Hypothalamus (tissue), 51 donors: ENCODE measurements at regions not wholly inside any gene's neighbourhood (a gene's known extent, or its start where the extent isn't known, plus 50 kb on each side); places are given as distances from the start of the nearest gene placed in this dataset.

ENCODE experiments used
- DNase-seq, 51 donors: peaks; one replicate each; lab custom pipeline; 2025; lab: John Stamatoyannopoulos, UW

DNA sequence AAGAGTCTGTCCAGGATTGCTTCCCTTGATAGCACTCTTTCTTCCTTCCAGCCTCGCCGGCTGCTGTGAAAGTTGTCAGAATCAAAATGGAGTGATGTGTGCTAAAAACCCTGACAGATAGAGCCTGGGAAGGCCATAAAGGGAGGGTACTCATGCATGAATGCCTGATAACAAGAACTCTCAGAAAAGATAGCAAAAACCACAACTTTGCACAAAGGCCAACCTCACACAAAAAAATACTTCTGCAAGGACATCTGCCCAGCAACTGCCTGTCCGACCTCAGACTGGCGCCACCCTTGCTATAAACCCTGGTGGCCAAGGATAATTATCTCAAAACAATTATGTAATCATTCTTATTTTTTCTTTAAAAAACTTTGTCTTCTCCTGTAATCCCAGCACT, 133.2 kb upstream of the SVIL start:
- DNase-seq, result no peak

- no peak for DNase-seq
Observed at GRCh38 chr10:29766753-29767152, 132.0 kb upstream of the SVIL start.

- no peak for DNase-seq
Observed at GRCh38 chr10:29765330-29765729, 130.6 kb upstream of the SVIL start.

DNA sequence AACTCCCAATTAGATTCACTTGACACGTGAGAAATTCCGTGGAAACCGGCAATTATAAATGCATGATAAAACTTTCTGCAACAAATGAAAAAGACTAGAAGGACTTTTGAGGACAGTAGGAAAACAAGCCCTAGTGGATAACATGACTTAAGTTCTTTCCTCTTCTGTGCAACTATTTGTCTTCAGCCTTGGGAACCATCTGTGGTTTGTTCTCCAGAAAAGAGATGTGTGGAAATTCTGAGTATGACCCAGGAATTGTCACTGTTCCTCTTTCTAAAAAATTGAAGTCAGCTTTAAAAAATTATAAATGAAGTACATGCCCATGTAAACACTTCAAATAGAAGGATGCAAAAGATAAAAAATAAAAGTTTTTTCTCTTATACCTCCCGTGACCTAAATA, 128.6 kb upstream of the SVIL start:
- DNase-seq, result no peak

DNA sequence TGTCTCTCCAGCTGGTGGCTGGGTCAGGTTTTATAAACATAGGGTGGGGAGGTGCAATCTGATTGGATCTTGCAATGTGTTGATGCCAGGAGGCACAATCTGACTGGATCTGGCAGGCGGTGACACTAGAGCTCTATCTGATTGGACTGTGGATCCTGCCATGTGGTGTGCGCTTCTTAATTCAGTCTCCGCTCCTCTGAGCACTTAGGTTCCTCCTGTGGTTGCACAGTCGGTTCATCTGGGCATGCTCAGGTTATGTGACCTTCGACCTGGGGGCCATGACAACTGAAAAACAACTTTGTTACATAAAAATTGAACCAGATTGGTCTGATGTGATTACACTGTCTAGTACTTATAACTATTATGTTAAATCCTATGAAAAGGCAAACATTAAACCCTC, 127.1 kb upstream of the SVIL start:
- DNase-seq, result no peak

DNA sequence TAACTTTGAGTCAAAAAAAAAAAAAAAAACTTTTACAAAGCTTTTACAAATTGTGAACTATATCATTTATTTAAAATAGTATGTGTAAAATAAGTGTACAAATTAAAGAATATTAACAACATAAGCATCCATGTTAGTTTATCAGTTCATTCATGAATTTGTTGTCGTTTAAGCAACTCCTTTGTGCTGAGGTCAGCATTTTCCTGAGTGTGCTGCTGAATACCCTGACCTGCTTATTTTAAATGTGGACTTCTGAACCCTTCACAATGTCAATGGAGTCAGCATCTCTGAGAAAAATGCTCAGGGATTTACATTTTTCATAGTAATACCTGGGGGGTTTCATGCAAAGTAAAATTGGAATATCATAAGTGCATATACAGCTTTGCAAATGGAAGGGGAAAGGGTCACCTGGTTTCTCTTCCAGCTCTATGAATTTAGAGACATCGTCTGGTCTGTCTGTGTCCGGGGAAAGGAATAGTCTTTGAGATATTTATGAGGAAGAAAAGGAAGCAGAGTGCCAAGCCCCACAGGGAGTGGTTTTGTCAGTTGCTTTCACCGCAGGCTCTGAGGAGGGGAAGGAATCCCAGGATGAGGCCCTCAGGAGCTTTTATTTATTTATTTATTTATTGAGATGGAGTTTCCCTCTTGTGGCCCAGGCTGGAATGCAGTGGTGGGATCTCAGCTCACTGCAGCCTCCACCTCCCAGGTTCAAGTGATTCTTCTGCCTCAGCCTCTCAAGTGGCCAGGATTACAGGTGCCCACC, 125.5 kb upstream of the SVIL start:
- DNase-seq, result no peak

GRCh38 chr10:29757551-29758297, 123.0 kb upstream of the SVIL start:
- no peak for DNase-seq

DNA sequence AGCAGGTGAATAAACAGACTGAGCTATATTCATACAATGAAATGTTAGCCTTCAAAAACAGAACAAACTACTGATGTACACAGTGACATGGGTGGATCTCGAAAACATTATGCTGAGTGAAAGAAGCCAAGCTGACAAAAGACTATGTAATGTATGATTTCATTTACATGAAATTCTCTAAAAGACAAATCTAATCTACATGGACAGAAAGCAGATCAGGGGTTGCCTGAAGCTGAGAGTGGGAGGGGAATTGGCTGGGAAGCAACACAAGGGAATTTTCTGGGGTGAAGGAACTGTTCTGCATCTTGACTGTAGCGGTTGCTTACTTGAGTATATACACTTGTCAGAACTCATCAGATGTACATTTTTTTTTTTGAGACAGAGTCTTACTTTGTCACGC, 121.7 kb upstream of the SVIL start:
- no peak for DNase-seq

- DNase-seq, result no peak
Observed at GRCh38 chr10:29753283-29753682, 118.5 kb upstream of the SVIL start.

GRCh38 chr10:29751684-29752083, 116.9 kb upstream of the SVIL start:
- no peak for DNase-seq

GRCh38 chr10:29751240-29751639, 116.5 kb upstream of the SVIL start:
- no peak for DNase-seq

DNA sequence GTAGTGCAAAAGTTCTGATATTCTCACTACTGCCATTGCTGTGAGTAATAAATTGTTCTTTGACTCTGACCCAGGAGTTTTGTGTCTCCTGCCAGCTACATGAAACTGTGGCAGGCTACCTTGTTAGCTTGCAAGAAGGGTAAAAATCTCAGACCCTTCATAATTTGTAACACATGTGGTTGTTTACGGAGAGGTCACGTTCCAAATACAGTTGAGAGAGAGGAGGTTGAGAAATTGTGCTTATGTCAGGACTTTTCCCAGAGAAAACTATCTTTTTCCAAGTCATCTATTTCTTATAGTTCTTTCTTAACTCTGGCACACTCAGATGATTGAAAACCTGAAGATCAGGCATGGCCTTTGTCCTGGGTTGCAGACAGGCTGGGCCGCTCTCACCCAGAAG, 114.4 kb upstream of the SVIL start:
- DNase-seq, result no peak

DNA sequence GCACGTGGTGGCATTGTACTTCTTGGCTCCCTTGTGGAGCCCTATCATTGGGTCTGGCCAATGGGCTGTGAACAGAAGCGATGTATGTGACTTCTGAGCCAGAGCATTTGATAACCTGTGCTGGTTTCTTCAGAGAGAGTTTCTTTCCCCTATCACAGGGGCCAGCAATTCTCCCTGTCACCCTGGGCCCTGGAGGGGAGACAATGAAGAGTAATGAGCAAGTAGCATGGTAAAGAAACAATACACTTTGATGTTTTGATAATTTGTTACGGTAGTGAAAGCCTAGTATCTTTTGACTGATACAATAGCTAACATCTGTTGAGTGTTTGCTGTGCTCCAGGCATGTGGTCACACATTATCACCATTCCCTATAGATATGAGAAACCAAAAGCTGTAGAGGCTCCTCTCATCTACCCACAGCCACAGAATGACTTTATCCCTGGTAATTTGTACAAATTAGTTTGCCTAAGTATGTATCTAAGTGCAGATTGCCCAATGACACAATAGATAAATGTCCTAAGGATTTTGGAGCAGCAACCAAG, 113.4 kb upstream of the SVIL start:
- no peak for DNase-seq

- no peak for DNase-seq
Observed at GRCh38 chr10:29746080-29746797, 111.5 kb upstream of the SVIL start.

DNA sequence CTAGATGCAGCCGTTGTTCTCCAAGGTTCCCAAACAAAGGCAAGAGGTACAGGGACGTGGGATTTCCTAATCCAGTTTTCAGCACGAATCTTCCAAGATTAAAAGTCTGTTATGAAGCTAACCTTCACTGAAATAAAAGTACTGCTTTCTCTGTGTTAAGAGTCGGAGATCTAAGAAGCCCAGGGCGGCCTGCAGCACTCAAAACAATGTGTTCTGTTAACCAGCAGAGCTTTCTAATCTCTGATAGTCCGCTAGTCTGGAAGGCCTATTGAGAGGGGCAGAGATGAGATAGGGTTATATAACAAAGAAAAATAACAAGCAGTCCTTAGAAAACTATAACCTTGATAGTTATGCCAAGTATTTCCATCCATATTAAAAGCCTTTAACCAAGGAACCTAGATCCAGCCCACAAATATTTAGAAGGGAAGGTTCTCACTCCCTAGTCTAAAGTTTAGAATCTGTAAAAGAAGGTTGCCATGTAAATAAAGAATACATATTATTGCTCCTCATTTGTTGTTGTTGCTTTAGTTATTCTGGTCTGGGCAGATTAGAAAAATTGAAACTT, 106.3 kb upstream of the SVIL start:
- DNase-seq, result no peak

DNA sequence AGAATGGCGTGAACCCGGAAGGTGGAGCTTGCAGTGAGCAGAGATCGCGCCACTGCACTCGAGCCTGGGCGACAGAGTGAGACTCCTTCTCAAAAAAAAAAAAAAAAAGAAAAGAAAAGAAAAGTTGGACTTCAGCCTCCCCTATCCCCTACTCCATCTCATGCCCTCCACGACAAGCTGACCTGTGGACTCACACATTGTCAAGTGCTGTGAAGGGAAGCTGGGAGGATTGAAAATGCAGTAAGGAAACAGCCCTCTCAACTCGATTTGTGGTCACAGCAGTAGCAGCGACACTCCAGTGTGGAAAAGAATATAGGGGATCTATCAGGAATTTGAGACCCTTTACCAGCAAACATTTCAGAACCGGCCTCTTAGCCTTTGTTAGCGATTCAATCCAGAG, 103.6 kb upstream of the SVIL start:
- no peak for DNase-seq

DNA sequence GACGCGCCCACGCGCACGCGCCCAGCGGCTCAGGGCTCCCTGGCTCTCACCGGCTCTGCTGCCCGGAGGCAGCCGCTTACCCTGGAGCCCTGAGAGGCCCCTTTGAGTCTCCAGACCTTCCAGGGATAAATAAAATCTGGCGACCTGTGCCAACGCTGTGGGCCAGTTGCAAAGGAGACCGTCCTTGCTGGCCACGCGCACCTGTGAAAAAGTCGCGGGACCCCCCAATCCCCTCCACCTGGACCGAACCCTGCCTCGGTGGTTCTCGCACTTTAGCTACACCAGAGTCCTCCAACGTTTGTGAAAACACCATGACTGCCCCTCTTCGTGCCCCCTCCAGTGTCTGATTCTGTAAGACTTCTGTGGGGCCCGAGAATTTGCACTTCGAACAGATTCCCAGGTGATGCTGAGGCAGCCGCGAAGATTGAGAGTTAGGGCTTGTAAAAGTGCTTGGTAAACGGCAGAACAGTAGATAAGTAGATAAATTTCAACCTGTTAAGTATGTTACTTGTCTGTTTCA, 102.4 kb upstream of the SVIL start:
- peak in 2 of 51 donors; percentile 4 to 21 for DNase-seq

DNA sequence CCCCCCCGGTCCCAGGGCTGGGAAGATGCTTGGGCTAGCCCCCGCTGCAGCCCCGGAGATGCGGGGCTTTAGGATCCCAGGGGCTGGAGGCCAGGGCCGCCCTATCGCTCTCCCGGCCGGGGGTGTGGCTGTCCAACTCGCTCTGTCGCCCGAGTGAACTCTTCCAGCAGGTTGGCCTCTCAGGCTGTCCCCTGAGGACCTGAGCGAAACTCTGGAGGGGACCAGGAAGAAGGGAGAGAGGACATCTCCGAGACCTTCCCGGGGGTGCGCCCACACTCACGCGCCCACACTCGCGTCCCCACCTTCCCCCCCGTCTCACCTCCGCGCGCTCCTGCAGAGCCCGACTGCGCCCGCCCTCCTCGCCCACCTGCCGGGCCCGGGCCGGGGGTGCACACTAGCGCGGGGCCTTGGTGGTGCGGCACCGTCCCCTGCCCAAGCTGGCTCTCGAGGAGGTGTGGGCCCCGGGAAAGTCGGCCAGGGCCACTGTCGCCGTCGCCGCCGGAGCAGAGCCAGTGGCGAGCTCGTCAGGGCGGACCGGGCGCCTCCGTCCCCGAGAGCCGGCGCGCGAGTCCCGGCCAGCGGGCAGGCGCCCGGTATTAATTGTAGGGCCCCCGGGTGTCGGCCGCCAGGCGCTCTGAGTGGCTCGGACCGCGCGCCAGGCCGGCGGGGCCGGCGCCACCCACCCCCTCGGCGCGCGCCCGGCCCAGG, 101.7 kb upstream of the SVIL start:
- peak in 6 of 51 donors; percentile 7 to 34 (median 14) for DNase-seq

- DNase-seq, result peak in 29 of 51 donors; percentile 5 to 66 (median 31)
Observed at GRCh38 chr10:29735628-29736365, 101.0 kb upstream of the SVIL start.
